ENCODE measurements at regions not wholly inside any gene's neighbourhood (a gene's known extent, or its start where the extent isn't known, plus 50 kb on each side); places are given as distances from the start of the nearest gene placed in this dataset.
"Not testable (repeated sequence)": the region's sequence is repeated elsewhere in the genome, so short reads cannot be mapped to it uniquely, and the experiment has no call there.

- intact Hi-C loops (cut with micrococcal nuclease) (no loop called here), dilution Hi-C loops (cut with MboI; ENCODE audit: extremely low pct_ligation_motif_present, low sequenced_read_pairs) (no loop called here)
These were observed 159.7 kb upstream of the POU1F1 start for GRCh38 chr3:87435926-87436620.

GRCh38 chr3:87433445-87433844 lies 157.1 kb upstream of the POU1F1 start:
- H3K27ac ChIP-seq (ENCODE audit: insufficient read depth, low read depth, low read length); H4K20me1 ChIP-seq (replicated peaks; ENCODE audit: control insufficient read depth, extremely low read depth, insufficient read depth, low read length); FAIRE-seq; H3K9ac ChIP-seq (replicated peaks; ENCODE audit: extremely low read depth, insufficient read depth, low read length); DNase-seq (ENCODE audit: low read depth, low spot score); H3K9me3 ChIP-seq (replicated peaks; ENCODE audit: control insufficient read depth, insufficient read depth, low read length); H3K27me3 ChIP-seq (ENCODE audit: control insufficient read depth in 2 of 2, insufficient read depth in 2 of 2, low read length in 2 of 2); H3K36me3 ChIP-seq (ENCODE audit: control insufficient read depth in 2 of 2, extremely low read depth in 1 of 2, insufficient read depth in 2 of 2, low read length in 2 of 2); dilution Hi-C loops (cut with MboI; ENCODE audit: extremely low pct_ligation_motif_present, low sequenced_read_pairs); CTCF ChIA-PET; H3K4me2 ChIP-seq (ENCODE audit: insufficient read depth, low read length); H3K4me3 ChIP-seq (replicated peaks in 1 of 3; ENCODE audit: insufficient read depth in 1 of 3, low read depth in 1 of 3, low read length in 3 of 3); H3K4me1 ChIP-seq (ENCODE audit: control insufficient read depth, extremely low read depth, insufficient read depth, low read length); H3K79me2 ChIP-seq (ENCODE audit: control insufficient read depth, insufficient read depth, low read length); H3K9me1 ChIP-seq (replicated peaks; ENCODE audit: control insufficient read depth, extremely low read depth, insufficient read depth, low read length); BruUV-seq (replicated peaks); POLR2A ChIA-PET; H2AFZ ChIP-seq (ENCODE audit: low read depth, low read length): not testable (repeated sequence)
- intact Hi-C loops (cut with micrococcal nuclease): loop anchor here (5.0 kb wide), 1 partner anchor 81 kb away; no protein-coding TSS in a partner anchor

More at GRCh38 chr3:87435926-87436620, 159.7 kb upstream of the POU1F1 start:
- H3K9me1 ChIP-seq (replicated peaks; ENCODE audit: control insufficient read depth, extremely low read depth, insufficient read depth, low read length): no peaks in the 10 kb centered on the region
- no peaks in the 10 kb centered on the region for H3K4me1 ChIP-seq (ENCODE audit: control insufficient read depth, extremely low read depth, insufficient read depth, low read length)
- no peak overlapping the region for H3K9ac ChIP-seq (replicated peaks; ENCODE audit: extremely low read depth, insufficient read depth, low read length)
- no peaks in the 10 kb centered on the region for H3K36me3 ChIP-seq (ENCODE audit: control insufficient read depth in 2 of 2, extremely low read depth in 1 of 2, insufficient read depth in 2 of 2, low read length in 2 of 2)
- CTCF ChIA-PET: interaction anchor here (0.6 to 1.1 kb wide), 2 partner anchors 85 to 677 kb away, joined by 3 to 4 read pairs; no protein-coding TSS in a partner anchor
- no peaks in the 10 kb centered on the region for H3K27me3 ChIP-seq (ENCODE audit: control insufficient read depth in 2 of 2, insufficient read depth in 2 of 2, low read length in 2 of 2)
- no peaks in the 10 kb centered on the region for H3K79me2 ChIP-seq (ENCODE audit: control insufficient read depth, insufficient read depth, low read length)
- no peak for TF ChIP-seq FOS (IDR thresholded peaks at IDR 0.05; ENCODE audit: borderline replicate concordance, insufficient read depth, low read length)
- no peak for TF ChIP-seq CTCF (IDR thresholded peaks at IDR 0.05; ENCODE audit: extremely low read depth in 1 of 2, insufficient read depth in 1 of 2, low read depth in 1 of 2, low read length in 2 of 2)
- no peak for TF ChIP-seq POLR2A (IDR thresholded peaks at IDR 0.05; ENCODE audit: low read depth, low read length)
- no peak for TF ChIP-seq JUN (IDR thresholded peaks at IDR 0.05; ENCODE audit: borderline replicate concordance, insufficient read depth, insufficient read length, low read depth)
- no peak for TF ChIP-seq MAX (IDR thresholded peaks at IDR 0.05; ENCODE audit: insufficient read depth, insufficient read length)
- no peak for TF ChIP-seq POLR2AphosphoS5 (IDR thresholded peaks at IDR 0.05; ENCODE audit: insufficient read depth, low read depth, low read length)
- TF ChIP-seq EZH2 (IDR thresholded peaks at IDR 0.05; ENCODE audit: borderline replicate concordance, low read depth, low read length, severe bottlenecking): no peak
- TF ChIP-seq MYC (IDR thresholded peaks at IDR 0.05; ENCODE audit: low read depth, low read length): no peak
- no peak for TF ChIP-seq GATA2 (IDR thresholded peaks at IDR 0.05; ENCODE audit: insufficient read depth, insufficient read length, low read depth, low read length)
- no peak overlapping the region for H3K27ac ChIP-seq (ENCODE audit: insufficient read depth, low read depth, low read length)
- no TSS peak for BruUV-seq (replicated peaks)
- POLR2A ChIA-PET: no interaction called here
- H2AFZ ChIP-seq (ENCODE audit: low read depth, low read length): no peak overlapping the region
- H3K9me3 ChIP-seq (replicated peaks; ENCODE audit: control insufficient read depth, insufficient read depth, low read length): no peaks in the 10 kb centered on the region
- FAIRE-seq: no peak
- no peaks in the 10 kb centered on the region for H4K20me1 ChIP-seq (replicated peaks; ENCODE audit: control insufficient read depth, extremely low read depth, insufficient read depth, low read length)
- DNase-seq (ENCODE audit: low read depth, low spot score): no peak
- H3K4me3 ChIP-seq (replicated peaks in 1 of 3; ENCODE audit: insufficient read depth in 1 of 3, low read depth in 1 of 3, low read length in 3 of 3): no peak overlapping the region
- H3K4me2 ChIP-seq (ENCODE audit: insufficient read depth, low read length): no peak overlapping the region
